Parathyroid adenoma (tissue), 2 donors: ENCODE measurements at regions not wholly inside any gene's neighbourhood (a gene's known extent, or its start where the extent isn't known, plus 50 kb on each side); places are given as distances from the start of the nearest gene placed in this dataset.

Experiments
- H2AFZ ChIP-seq: fragments of 300-600 bp; sonication (generic); one replicate; pipeline ENCODE4 v1.7.0; 2017; ENCODE audit warnings: antibody characterized with exemption, mild to moderate bottlenecking
- H3K27ac ChIP-seq: fragments of 300-600 bp; sonication (generic); one replicate; pipeline ENCODE4 v1.7.0; 2017
- H3K27me3 ChIP-seq: fragments of 300-600 bp; sonication (generic); one replicate; pipeline ENCODE4 v1.7.0; 2017; ENCODE audit warnings: low read length; ENCODE audit not compliant: control insufficient read depth, insufficient read depth
- H3K36me3 ChIP-seq: fragments of 300-600 bp; sonication (generic); one replicate; pipeline ENCODE4 v1.7.0; 2017; ENCODE audit warnings: low read length; ENCODE audit not compliant: control insufficient read depth, insufficient read depth
- H3K4me1 ChIP-seq: fragments of 300-600 bp; sonication (generic); one replicate; pipeline ENCODE4 v1.7.0; 2017; ENCODE audit warnings: control low read depth
- H3K4me2 ChIP-seq: fragments of 300-600 bp; sonication (generic); one replicate; pipeline ENCODE4 v1.7.0; 2017; ENCODE audit warnings: low read length
- H3K4me3 ChIP-seq: fragments of 300-600 bp; sonication (generic); one replicate; pipeline ENCODE4 v1.7.0; 2017; ENCODE audit warnings: low read depth, low read length
- H3K79me2 ChIP-seq: fragments of 300-600 bp; sonication (generic); one replicate; pipeline ENCODE4 v1.7.0; 2017; ENCODE audit warnings: control low read depth
- H3K9ac ChIP-seq: fragments of 300-600 bp; sonication (generic); one replicate; pipeline ENCODE4 v1.7.0; 2017; ENCODE audit warnings: mild to moderate bottlenecking
- H3K9me3 ChIP-seq: fragments of 300-600 bp; sonication (generic); one replicate; pipeline ENCODE4 v1.7.0; 2017; ENCODE audit warnings: low read length; ENCODE audit not compliant: control insufficient read depth
- TF ChIP-seq, protein P1 (sequence below): fragments of 300-600 bp; sonication (generic); IDR thresholded peaks from one replicate; pipeline ENCODE4 v1.7.0; 2017; ENCODE audit warnings: antibody characterized with exemption, mild to moderate bottlenecking
- donor health status: primary hyperparathyroidism.

DNA sequence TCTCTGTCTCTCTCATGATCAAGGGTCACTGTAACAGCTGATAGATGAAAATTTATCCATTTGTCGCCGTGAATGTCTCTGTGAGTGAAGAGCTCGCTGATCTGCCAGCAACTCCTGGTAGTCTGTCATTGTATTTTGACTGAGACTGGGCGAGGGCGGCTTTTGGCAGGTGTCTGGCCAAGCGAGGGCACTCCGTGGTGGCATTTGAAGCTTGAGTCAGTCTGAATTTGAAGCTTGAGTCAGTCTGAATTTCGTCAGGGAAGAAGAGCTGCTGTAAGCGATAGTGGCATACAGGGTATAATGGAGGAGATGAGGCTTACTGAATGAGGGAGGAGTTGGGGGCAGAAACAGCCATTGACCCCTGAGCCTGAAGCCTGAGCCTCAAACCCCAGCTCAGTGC is 56.8 kb upstream of the FAM181A start:
- Histone ChIP-seq H3K9me3 (no peaks in the 10 kb centered on the region), H3K36me3 (no peaks in the 10 kb centered on the region), H3K9ac (no peak overlapping the region), H2AFZ (no peak overlapping the region), H3K4me2 (no peak overlapping the region), H3K79me2 (no peaks in the 10 kb centered on the region), H3K4me3 (no peak overlapping the region), H3K27me3 (no peaks in the 10 kb centered on the region), H3K27ac (no peak overlapping the region), H3K4me1 (no peaks in the 10 kb centered on the region)
- TF ChIP-seq, protein P1, sequence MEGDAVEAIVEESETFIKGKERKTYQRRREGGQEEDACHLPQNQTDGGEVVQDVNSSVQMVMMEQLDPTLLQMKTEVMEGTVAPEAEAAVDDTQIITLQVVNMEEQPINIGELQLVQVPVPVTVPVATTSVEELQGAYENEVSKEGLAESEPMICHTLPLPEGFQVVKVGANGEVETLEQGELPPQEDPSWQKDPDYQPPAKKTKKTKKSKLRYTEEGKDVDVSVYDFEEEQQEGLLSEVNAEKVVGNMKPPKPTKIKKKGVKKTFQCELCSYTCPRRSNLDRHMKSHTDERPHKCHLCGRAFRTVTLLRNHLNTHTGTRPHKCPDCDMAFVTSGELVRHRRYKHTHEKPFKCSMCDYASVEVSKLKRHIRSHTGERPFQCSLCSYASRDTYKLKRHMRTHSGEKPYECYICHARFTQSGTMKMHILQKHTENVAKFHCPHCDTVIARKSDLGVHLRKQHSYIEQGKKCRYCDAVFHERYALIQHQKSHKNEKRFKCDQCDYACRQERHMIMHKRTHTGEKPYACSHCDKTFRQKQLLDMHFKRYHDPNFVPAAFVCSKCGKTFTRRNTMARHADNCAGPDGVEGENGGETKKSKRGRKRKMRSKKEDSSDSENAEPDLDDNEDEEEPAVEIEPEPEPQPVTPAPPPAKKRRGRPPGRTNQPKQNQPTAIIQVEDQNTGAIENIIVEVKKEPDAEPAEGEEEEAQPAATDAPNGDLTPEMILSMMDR = no peak

DNA sequence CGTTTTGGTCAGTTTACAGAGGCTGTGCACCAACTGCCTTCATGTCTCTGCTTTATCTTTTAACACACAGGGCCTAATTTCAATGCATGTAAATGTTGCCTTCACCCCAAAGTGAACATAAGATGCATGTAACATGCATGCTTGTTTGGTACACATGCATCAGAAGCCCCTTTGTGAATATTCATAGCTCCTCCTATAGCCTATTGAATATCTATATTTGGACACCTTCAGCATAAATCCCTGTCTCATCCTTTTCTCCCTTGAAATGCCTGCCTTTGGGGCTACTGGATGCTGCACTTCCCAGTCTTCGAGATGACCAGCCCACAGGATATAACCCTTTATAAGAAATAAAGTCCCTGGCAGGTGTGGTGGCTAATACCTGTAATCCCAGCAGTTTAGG is 57.7 kb upstream of the FAM181A start:
- Histone ChIP-seq H3K4me2 (no peak overlapping the region), H3K4me3 (no peak overlapping the region), H3K27me3 (no peaks in the 10 kb centered on the region), H3K9ac (no peak overlapping the region), H3K27ac (no peak overlapping the region), H3K9me3 (no peaks in the 10 kb centered on the region), H2AFZ (no peak overlapping the region), H3K4me1 (no peaks in the 10 kb centered on the region), H3K36me3 (no peaks in the 10 kb centered on the region), H3K79me2 (no peaks in the 10 kb centered on the region)
- TF ChIP-seq, protein P1 = no peak

DNA sequence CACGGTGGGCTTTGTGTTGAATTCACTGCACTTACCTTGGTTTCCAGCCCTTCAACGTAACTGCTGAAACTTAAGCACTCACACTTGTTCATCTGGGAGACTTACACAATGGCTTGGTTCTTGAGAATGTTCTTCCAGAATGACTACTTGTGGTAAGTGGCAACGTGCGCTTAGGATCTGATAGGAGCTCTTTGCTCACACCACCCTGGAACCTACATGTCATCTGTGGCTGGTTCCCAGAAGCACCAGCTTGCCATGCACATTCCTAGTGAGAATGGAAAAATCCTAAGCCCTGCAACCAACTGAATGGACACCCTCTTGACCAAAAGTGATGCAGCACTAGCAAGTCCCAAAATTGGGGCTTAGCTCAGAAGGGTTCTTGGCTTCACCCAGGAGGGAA is 59.0 kb upstream of the FAM181A start:
- Histone ChIP-seq H3K9ac (no peak overlapping the region), H3K27me3 (no peaks in the 10 kb centered on the region), H3K9me3 (no peaks in the 10 kb centered on the region), H3K4me2 (no peak overlapping the region), H3K79me2 (no peaks in the 10 kb centered on the region), H3K4me1 (no peaks in the 10 kb centered on the region), H3K36me3 (no peaks in the 10 kb centered on the region), H3K27ac (no peak overlapping the region), H3K4me3 (no peak overlapping the region), H2AFZ (no peak overlapping the region)
- TF ChIP-seq, protein P1 = no peak

DNA sequence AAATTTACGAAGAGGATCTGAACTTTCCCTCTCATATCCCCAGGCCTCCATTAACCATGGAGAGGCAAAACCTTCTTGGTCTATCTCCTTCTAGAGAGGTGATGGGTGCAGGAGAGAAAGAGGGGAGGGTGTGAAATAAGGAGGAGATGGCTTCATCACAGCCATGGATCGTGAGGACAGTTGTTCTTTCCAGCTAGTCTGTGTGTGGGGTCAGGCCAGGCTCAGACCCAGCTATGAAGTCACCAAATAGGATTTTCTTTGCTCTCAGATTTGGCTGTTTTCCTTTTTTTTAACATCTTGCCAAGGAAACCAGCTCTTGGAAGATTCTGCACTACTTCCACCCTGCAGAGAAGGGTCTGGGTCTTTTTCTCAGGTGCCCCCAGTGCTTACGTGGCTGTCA is 64.9 kb upstream of the FAM181A start:
- peaks cover 25% of the 10 kb centered on the region for H3K4me1 ChIP-seq
- H3K36me3 ChIP-seq = no peaks in the 10 kb centered on the region
- no peaks in the 10 kb centered on the region for H3K9me3 ChIP-seq
- no peak overlapping the region for H3K27ac ChIP-seq
- H2AFZ ChIP-seq = no peak overlapping the region
- H3K79me2 ChIP-seq = no peaks in the 10 kb centered on the region
- no peak overlapping the region for H3K9ac ChIP-seq
- H3K4me2 ChIP-seq = no peak overlapping the region
- no peak overlapping the region for H3K4me3 ChIP-seq
- H3K27me3 ChIP-seq = no peaks in the 10 kb centered on the region
- TF ChIP-seq, protein P1 = no peak

DNA sequence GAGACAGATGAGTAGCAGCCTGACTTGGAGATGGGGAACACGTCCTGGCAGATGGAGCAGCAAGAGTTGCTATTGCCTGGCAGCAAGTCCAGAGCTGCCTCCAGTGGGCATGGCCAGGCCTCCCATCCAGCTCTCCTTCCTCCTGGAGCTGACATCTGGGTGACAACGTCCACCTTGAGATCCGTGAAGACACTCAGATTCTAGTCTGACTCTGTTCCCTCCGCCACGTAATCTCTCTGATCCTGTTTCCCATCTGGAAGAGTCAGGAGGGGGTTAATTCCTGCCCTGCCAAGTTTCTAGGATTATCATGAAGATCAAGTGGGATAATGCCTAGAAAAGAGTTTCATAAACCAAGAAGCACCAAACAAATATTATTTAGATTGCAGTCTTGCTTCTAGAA is 65.3 kb upstream of the FAM181A start:
- no peak overlapping the region for H3K9ac ChIP-seq
- no peak overlapping the region for H3K27ac ChIP-seq
- H3K4me1 ChIP-seq = peaks cover 29% of the 10 kb centered on the region
- no peaks in the 10 kb centered on the region for H3K79me2 ChIP-seq
- H3K4me2 ChIP-seq = no peak overlapping the region
- no peaks in the 10 kb centered on the region for H3K27me3 ChIP-seq
- H3K36me3 ChIP-seq = no peaks in the 10 kb centered on the region
- TF ChIP-seq, protein P1 = no peak
- no peak overlapping the region for H2AFZ ChIP-seq
- H3K4me3 ChIP-seq = no peak overlapping the region
- no peaks in the 10 kb centered on the region for H3K9me3 ChIP-seq
